ENCODE measurements at regions not wholly inside any gene's neighbourhood (a gene's known extent, or its start where the extent isn't known, plus 50 kb on each side); places are given as distances from the start of the nearest gene placed in this dataset.

GRCh38 chr3:110918963-110919362 is 152.7 kb upstream of the NECTIN3 start:
- TF ChIP-seq TAF1 (IDR thresholded peaks at IDR 0.05; ENCODE audit: borderline replicate concordance, low read depth, low read length) (no peak), POLR2A (IDR thresholded peaks at IDR 0.05; ENCODE audit: low read depth, low read length) (no peak)

Measured in GM12892 (cell line).